C1 segment of cervical spinal cord (tissue), 14 donors: ENCODE measurements at regions not wholly inside any gene's neighbourhood (a gene's known extent, or its start where the extent isn't known, plus 50 kb on each side); places are given as distances from the start of the nearest gene placed in this dataset.
"Not testable (repeated sequence)": the region's sequence is repeated elsewhere in the genome, so short reads cannot be mapped to it uniquely, and the experiment has no call there.

Experiments used
- DNase-seq, 14 donors: peaks; one replicate each; lab custom pipeline; 2025; lab: John Stamatoyannopoulos, UW

GRCh38 chr6:10180138-10181074 is 234.5 kb downstream of the TFAP2A start:
- DNase-seq: no peak

- DNase-seq: no peak
Observed at GRCh38 chr6:10177704-10178103, 237.2 kb downstream of the TFAP2A start.

- DNase-seq: no peak
Observed at GRCh38 chr6:10175362-10175761, 239.5 kb downstream of the TFAP2A start.

- DNase-seq: no peak
Observed at GRCh38 chr6:10174761-10175160, 240.1 kb downstream of the TFAP2A start.

- DNase-seq: no peak
Observed at GRCh38 chr6:10174056-10174455, 240.8 kb downstream of the TFAP2A start.

- not testable (repeated sequence) for DNase-seq
Observed at GRCh38 chr6:10171706-10172105, 243.2 kb downstream of the TFAP2A start.

GRCh38 chr6:10170816-10171215 is 244.1 kb downstream of the TFAP2A start:
- no peak for DNase-seq

GRCh38 chr6:10166031-10166430 is 248.8 kb downstream of the TFAP2A start:
- no peak for DNase-seq

- DNase-seq: no peak
Observed at GRCh38 chr6:10163203-10163962, 251.5 kb downstream of the TFAP2A start.

- no peak for DNase-seq
Observed at GRCh38 chr6:10156875-10157274, 258.0 kb downstream of the TFAP2A start.

GRCh38 chr6:10154251-10154650 is 260.6 kb downstream of the TFAP2A start:
- DNase-seq: no peak

- DNase-seq: no peak
Observed at GRCh38 chr6:10151144-10151915, 263.5 kb downstream of the TFAP2A start.

- DNase-seq: no peak
Observed at GRCh38 chr6:10149603-10150002, 265.3 kb downstream of the TFAP2A start.

- DNase-seq: peak in 7 of 14 donors; percentile 1 to 35 (median 12)
Observed at GRCh38 chr6:10146715-10147451, 268.0 kb downstream of the TFAP2A start.

GRCh38 chr6:10144772-10145171 is 270.1 kb downstream of the TFAP2A start:
- no peak for DNase-seq

GRCh38 chr6:10141746-10142443 is 273.0 kb downstream of the TFAP2A start:
- DNase-seq: no peak

GRCh38 chr6:10140824-10141223 is 274.1 kb downstream of the TFAP2A start:
- DNase-seq: no peak

- no peak for DNase-seq
Observed at GRCh38 chr6:10140136-10140535, 274.7 kb downstream of the TFAP2A start.

GRCh38 chr6:10138917-10139316 is 276.0 kb downstream of the TFAP2A start:
- DNase-seq: no peak

- no peak for DNase-seq
Observed at GRCh38 chr6:10136636-10137035, 278.2 kb downstream of the TFAP2A start.

GRCh38 chr6:10134185-10134584 is 280.7 kb downstream of the TFAP2A start:
- DNase-seq: not testable (repeated sequence)
